DOHH2 (cell line): ENCODE measurements at regions not wholly inside any gene's neighbourhood (a gene's known extent, or its start where the extent isn't known, plus 50 kb on each side); places are given as distances from the start of the nearest gene placed in this dataset.

Source experiments
- EZH2phosphoT487 ChIP-seq: fragments of 200-600 bp; sonication (generic); IDR thresholded peaks from 2 replicates; pipeline ENCODE4 v1.6.1; 2017; ENCODE audit warnings: borderline replicate concordance, mild to moderate bottlenecking, antibody characterized with exemption, low read length, moderate library complexity, mixed read lengths
- TF ChIP-seq, protein P1 (sequence below): fragments of 200-600 bp; sonication (generic); IDR thresholded peaks from one replicate; pipeline ENCODE4 v1.5.1; 2014; ENCODE audit warnings: antibody characterized with exemption, mild to moderate bottlenecking, low read depth, low read length; ENCODE audit not compliant: poor library complexity, severe bottlenecking

DNA sequence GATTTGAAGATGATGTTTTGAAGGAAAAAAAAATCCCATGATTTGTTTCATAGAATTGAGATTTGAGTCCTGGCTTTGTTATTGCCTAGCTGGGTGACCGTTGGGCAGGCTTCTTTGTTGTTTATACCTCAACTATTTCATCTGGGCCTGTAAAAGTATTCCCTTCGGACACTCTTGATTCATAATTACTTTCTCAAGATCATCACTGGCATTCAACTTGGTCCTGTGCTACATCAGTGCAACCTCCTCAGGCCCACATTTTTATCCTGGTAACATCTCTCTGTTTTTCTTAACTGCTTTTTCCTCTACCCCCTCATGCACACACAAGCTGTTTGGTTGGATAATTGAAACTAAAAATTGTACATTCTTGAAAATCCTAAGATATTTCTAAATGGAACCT lies 67.5 kb upstream of the P3H2 start:
- TF ChIP-seq, protein P1, sequence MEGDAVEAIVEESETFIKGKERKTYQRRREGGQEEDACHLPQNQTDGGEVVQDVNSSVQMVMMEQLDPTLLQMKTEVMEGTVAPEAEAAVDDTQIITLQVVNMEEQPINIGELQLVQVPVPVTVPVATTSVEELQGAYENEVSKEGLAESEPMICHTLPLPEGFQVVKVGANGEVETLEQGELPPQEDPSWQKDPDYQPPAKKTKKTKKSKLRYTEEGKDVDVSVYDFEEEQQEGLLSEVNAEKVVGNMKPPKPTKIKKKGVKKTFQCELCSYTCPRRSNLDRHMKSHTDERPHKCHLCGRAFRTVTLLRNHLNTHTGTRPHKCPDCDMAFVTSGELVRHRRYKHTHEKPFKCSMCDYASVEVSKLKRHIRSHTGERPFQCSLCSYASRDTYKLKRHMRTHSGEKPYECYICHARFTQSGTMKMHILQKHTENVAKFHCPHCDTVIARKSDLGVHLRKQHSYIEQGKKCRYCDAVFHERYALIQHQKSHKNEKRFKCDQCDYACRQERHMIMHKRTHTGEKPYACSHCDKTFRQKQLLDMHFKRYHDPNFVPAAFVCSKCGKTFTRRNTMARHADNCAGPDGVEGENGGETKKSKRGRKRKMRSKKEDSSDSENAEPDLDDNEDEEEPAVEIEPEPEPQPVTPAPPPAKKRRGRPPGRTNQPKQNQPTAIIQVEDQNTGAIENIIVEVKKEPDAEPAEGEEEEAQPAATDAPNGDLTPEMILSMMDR = no peak
- no peak for TF ChIP-seq EZH2phosphoT487
